H54 (cell line): ENCODE measurements at regions not wholly inside any gene's neighbourhood (a gene's known extent, or its start where the extent isn't known, plus 50 kb on each side); places are given as distances from the start of the nearest gene placed in this dataset.
"Not testable (repeated sequence)": the region's sequence is repeated elsewhere in the genome, so short reads cannot be mapped to it uniquely, and the experiment has no call there.

Source experiments
- DNase-seq: peaks from one replicate; pipeline ENCODE4 v3.0.0; 2011; ENCODE audit warnings: low spot score, mixed read lengths; ENCODE audit not compliant: insufficient read length
- FAIRE-seq: peaks from 3 replicates; lab custom pipeline; 2011; peaks lifted over from hg19 to GRCh38; lab: Jason Lieb, UNC
- POLR2A ChIP-seq: IDR thresholded peaks from 2 replicates; pipeline ENCODE4 v1.6.1; 2011; ENCODE audit warnings: low read depth, mild to moderate bottlenecking, low read length

DNA sequence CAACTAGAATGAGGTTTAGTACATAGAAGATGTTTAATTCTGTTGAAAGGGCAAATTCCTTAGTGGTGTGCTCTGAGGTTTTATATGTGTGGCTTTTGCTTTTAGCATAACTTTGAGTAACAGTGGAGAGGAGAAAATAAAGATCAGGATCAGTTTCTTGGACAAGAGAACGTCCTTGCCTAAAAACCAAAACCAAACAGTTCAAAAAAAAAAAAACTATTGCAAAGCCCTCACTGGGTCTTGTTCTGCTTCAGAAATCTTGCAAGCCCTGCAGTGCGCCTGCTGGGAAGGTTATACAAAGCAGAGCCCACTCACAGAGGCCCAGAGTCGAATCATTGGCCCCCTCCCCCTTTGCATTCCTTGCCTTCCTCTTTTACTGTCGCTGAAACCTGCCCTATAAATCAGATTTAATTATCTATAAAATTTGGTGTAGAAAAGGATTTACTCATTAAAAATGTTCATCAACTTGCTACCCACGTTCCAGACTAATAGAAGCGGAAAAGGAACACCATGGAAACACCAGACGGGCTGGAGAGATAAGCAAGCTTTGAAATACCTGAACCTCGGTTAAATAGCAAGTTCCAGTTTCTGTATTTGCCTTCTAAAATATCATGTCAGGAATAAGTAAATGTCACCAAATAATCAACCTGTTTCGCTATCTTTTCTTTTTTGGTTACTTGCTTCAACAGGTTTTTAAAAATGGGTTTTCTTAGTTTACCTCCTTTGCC lies 201.6 kb upstream of the PTBP2 start:
- no peak for FAIRE-seq
- TF ChIP-seq POLR2A = no peak
- DNase-seq = no peak

GRCh38 chr1:96520579-96520947 lies 201.0 kb upstream of the PTBP2 start:
- DNase-seq (no peak), FAIRE-seq (no peak)
- TF ChIP-seq POLR2A = no peak

DNA sequence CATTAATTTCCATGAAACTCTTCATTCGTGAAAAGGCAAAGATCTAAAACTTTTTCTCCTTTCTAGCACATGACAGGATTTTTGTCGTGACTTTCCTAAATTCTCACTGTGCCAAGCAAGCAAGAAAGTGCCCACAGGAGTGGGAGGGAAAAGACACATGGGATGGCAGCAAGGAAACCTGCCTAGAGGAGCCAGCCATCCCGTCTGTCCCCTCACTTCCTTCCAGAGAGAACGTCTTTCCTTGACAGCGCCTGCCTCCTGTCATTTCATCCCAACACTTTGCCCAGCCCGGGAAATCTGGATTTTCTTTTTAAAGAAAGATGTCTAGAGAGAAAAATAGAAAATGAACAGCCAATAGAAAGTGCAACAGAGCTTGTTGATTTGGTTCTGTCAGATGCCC lies 200.6 kb upstream of the PTBP2 start:
- FAIRE-seq (no peak), DNase-seq (no peak)
- no peak for TF ChIP-seq POLR2A

- peak; percentile 55 for FAIRE-seq
- DNase-seq = no peak
- TF ChIP-seq POLR2A = no peak
Observed at GRCh38 chr1:96521994-96522760, 199.4 kb upstream of the PTBP2 start.

DNA sequence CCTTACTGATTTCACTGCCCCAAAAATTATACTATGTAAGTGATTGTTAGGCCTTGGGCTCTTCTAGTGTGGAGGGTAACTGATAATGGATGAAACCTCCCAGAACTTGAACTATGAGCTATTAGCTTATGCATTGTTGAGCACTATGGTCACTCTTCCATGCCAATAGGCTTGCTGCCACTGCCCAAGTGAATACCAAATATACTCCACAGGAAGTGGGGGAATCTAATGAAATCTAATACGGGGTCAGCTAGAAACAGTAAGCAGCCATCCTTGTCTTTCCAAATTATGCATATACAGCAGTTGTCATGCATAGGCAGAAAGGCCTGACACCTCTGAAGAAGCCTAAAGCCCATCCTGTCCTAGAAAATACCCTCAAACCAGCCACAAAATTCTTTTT lies 198.7 kb upstream of the PTBP2 start:
- DNase-seq (no peak), FAIRE-seq (no peak)
- TF ChIP-seq POLR2A = no peak

GRCh38 chr1:96524100-96524499 lies 197.5 kb upstream of the PTBP2 start:
- FAIRE-seq = no peak
- no peak for TF ChIP-seq POLR2A
- no peak for DNase-seq

- DNase-seq (no peak), FAIRE-seq (no peak)
- TF ChIP-seq POLR2A = no peak
Observed at GRCh38 chr1:96525657-96526557, 195.7 kb upstream of the PTBP2 start.

DNA sequence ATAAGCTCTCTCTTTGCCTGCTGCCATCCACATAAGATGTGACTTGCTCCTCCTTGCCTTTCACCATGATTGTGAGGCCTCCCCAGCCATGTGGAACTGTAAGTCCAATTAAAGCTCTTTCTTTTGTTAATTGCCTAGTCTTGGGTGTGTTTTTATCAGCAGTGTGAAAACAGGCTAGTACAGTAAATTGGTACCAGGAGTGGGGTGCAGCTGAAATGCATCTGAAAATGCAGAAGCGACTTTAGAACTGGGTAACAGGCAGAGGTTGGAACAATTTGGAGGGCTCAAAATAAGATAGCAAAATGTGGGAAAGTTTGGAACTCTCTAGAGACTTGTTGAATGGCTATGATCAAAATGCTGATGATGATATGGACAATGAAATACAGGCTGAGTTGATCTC lies 192.9 kb upstream of the PTBP2 start:
- not testable (repeated sequence) for DNase-seq, FAIRE-seq

DNA sequence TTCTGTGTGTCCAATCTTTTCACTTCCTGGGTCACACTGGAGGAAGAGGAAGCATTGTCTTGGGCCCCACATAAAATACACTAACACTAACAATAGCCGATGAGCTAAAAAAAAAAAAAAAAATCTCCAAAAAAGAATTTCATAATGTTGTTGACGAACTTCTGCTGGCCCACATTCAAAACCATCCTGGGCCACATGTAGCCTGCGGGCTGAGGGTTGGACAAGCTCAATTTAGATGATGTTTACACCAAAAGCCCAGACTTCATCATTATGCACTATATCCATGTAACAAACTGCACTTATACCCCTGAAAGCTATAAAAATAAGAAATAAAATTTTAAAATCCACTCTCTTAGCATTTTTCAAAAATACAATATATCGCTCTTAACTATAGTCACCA lies 187.8 kb upstream of the PTBP2 start:
- DNase-seq (no peak), FAIRE-seq (no peak)
- no peak for TF ChIP-seq POLR2A

DNA sequence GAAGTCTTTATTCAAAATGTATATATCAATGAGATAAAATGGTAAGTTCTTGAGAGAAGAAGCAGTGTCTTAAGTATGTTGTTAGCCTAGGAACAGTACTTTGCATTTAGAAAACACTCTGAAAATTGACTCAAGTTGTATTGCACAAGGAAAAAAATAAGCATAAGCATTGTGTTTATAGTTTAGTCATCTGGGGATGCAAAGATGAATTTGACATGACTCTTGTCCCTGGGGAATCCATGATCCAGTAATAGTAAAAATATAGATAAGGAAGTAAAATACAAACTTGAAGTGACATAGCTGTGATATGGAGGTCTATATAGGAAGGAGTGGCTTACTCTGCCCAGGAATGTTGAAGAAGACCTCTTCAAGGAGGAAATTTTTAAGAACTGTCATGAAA lies 185.0 kb upstream of the PTBP2 start:
- FAIRE-seq = no peak
- TF ChIP-seq POLR2A = no peak
- DNase-seq = no peak

- TF ChIP-seq POLR2A = no peak
- FAIRE-seq (no peak), DNase-seq (no peak)
Observed at GRCh38 chr1:96538111-96538641, 183.4 kb upstream of the PTBP2 start.

GRCh38 chr1:96538883-96539282 lies 182.7 kb upstream of the PTBP2 start:
- no peak for FAIRE-seq
- no peak for DNase-seq

GRCh38 chr1:96541491-96541890 lies 180.1 kb upstream of the PTBP2 start:
- DNase-seq (no peak), FAIRE-seq (no peak)
- TF ChIP-seq POLR2A = no peak

More at GRCh38 chr1:96538883-96539282, 182.7 kb upstream of the PTBP2 start:
- TF ChIP-seq POLR2A = no peak

DNA sequence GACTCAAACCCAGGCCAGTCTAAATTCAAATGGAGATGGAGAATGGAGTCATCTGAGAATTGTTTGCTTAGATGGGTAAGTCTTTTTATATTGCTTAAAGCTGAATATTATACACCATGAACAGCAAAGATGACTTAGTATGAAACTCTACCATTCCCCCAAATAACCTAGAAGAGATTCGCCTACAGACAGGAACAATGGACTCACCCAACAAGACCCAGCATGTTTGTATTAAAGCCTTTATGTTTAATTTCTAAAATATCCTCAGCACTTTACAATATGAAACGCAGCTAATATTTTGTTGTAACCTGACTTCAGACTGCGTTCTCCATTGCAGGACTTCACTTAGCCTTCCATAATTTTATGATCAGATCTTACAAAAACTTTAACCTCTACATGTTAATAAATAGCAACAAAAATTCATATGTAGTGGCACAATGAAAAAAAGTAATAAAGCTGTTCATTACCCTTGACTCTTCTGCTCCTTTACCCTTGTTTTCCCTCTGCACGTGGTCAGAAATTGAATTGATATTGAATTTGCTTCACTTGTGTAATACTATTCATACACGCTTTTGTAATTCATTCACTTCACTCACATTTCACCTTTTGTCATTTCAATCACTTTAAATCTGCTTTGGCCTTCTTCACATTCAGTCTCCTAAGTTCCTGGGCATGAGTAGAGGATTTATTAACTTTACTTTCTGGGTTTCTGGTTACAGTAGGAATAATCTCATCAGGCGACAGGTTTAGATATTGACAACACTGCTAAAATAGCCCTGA lies 177.3 kb upstream of the PTBP2 start:
- FAIRE-seq (no peak), DNase-seq (no peak)
- TF ChIP-seq POLR2A = no peak
